ENCODE measurements at regions not wholly inside any gene's neighbourhood (a gene's known extent, or its start where the extent isn't known, plus 50 kb on each side); places are given as distances from the start of the nearest gene placed in this dataset.

GRCh38 chr6:11425431-11425871 lies 112.1 kb upstream of the TMEM170B start:
- Histone ChIP-seq H3K27ac (ENCODE audit: low read depth, low read length) (no peak overlapping the region), H3K4me2 (ENCODE audit: low read depth, low read length, poor library complexity, severe bottlenecking) (no peak overlapping the region), H2AFZ (ENCODE audit: low read depth, low read length, severe bottlenecking) (no peak overlapping the region), H3K79me2 (ENCODE audit: insufficient read depth, low read length) (no peaks in the 10 kb centered on the region), H3K4me3 (ENCODE audit: insufficient read depth, low read length, poor library complexity, severe bottlenecking) (no peak overlapping the region), H3K9me2 (replicated peaks; ENCODE audit: insufficient read depth, low read length) (no peaks in the 10 kb centered on the region), H3K9ac (ENCODE audit: low read length) (no peak overlapping the region), H4K20me1 (ENCODE audit: low read depth, low read length) (no peaks in the 10 kb centered on the region), H3F3A (ENCODE audit: insufficient read depth) (no peaks in the 10 kb centered on the region), H3K36me3 (ENCODE audit: low read length) (no peaks in the 10 kb centered on the region), H3K9me3 (ENCODE audit: insufficient read depth, low read length) (no peaks in the 10 kb centered on the region), H3K27me3 (ENCODE audit: low read length) (no peaks in the 10 kb centered on the region)
- TF ChIP-seq EZH2phosphoT487 (conservative IDR thresholded peaks at IDR 0.05; ENCODE audit: low read length) = no peak
- no peak for TF ChIP-seq CTCF (IDR thresholded peaks at IDR 0.05; ENCODE audit: insufficient read depth, low read length, poor library complexity, severe bottlenecking)

GRCh38 chr6:11424395-11425034 lies 113.0 kb upstream of the TMEM170B start:
- TF ChIP-seq EZH2phosphoT487 (conservative IDR thresholded peaks at IDR 0.05; ENCODE audit: low read length) = no peak
- H3K4me2 ChIP-seq (ENCODE audit: low read depth, low read length, poor library complexity, severe bottlenecking) = no peak overlapping the region
- no peak overlapping the region for H3K27ac ChIP-seq (ENCODE audit: low read depth, low read length)
- no peak overlapping the region for H3K4me3 ChIP-seq (ENCODE audit: insufficient read depth, low read length, poor library complexity, severe bottlenecking)
- H3F3A ChIP-seq (ENCODE audit: insufficient read depth) = no peaks in the 10 kb centered on the region
- H3K27me3 ChIP-seq (ENCODE audit: low read length) = no peaks in the 10 kb centered on the region
- no peaks in the 10 kb centered on the region for H3K9me3 ChIP-seq (ENCODE audit: insufficient read depth, low read length)
- no peaks in the 10 kb centered on the region for H3K36me3 ChIP-seq (ENCODE audit: low read length)
- H2AFZ ChIP-seq (ENCODE audit: low read depth, low read length, severe bottlenecking) = no peak overlapping the region
- H4K20me1 ChIP-seq (ENCODE audit: low read depth, low read length) = no peaks in the 10 kb centered on the region
- no peaks in the 10 kb centered on the region for H3K9me2 ChIP-seq (replicated peaks; ENCODE audit: insufficient read depth, low read length)
- H3K9ac ChIP-seq (ENCODE audit: low read length) = no peak overlapping the region
- H3K79me2 ChIP-seq (ENCODE audit: insufficient read depth, low read length) = no peaks in the 10 kb centered on the region

DNA sequence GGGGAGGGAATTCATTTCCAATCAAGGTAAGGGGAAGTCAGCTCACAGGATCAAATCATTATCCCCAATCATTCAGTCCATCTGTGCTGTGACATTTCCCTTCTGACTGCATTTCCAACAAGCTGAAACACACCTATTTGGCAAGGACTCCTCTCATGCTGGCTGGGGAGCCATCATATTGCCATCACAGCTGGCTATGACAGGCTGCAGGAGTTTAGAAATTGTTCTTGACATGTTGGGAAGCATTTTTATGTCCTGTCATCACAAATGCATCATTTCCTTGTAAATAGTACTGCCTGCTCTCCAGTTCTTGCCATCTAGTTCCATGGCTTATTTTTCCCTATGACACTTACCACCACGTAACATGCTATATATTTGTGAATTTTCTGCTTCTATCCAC lies 113.9 kb upstream of the TMEM170B start:
- Histone ChIP-seq H3K4me3 (ENCODE audit: insufficient read depth, low read length, poor library complexity, severe bottlenecking) (no peak overlapping the region), H3F3A (ENCODE audit: insufficient read depth) (no peaks in the 10 kb centered on the region), H3K79me2 (ENCODE audit: insufficient read depth, low read length) (no peaks in the 10 kb centered on the region), H3K9me2 (replicated peaks; ENCODE audit: insufficient read depth, low read length) (no peaks in the 10 kb centered on the region), H3K9ac (ENCODE audit: low read length) (no peak overlapping the region), H4K20me1 (ENCODE audit: low read depth, low read length) (no peaks in the 10 kb centered on the region), H3K36me3 (ENCODE audit: low read length) (no peaks in the 10 kb centered on the region), H3K27me3 (ENCODE audit: low read length) (no peaks in the 10 kb centered on the region), H2AFZ (ENCODE audit: low read depth, low read length, severe bottlenecking) (no peak overlapping the region), H3K27ac (ENCODE audit: low read depth, low read length) (no peak overlapping the region), H3K9me3 (ENCODE audit: insufficient read depth, low read length) (no peaks in the 10 kb centered on the region), H3K4me2 (ENCODE audit: low read depth, low read length, poor library complexity, severe bottlenecking) (no peak overlapping the region)
- TF ChIP-seq EZH2phosphoT487 (conservative IDR thresholded peaks at IDR 0.05; ENCODE audit: low read length) = no peak
- no peak for TF ChIP-seq CTCF (IDR thresholded peaks at IDR 0.05; ENCODE audit: insufficient read depth, low read length, poor library complexity, severe bottlenecking)

GRCh38 chr6:11423072-11423471 lies 114.5 kb upstream of the TMEM170B start:
- Histone ChIP-seq H3K79me2 (ENCODE audit: insufficient read depth, low read length) (no peaks in the 10 kb centered on the region), H3K27me3 (ENCODE audit: low read length) (no peaks in the 10 kb centered on the region), H3K27ac (ENCODE audit: low read depth, low read length) (no peak overlapping the region), H2AFZ (ENCODE audit: low read depth, low read length, severe bottlenecking) (no peak overlapping the region), H3K9me2 (replicated peaks; ENCODE audit: insufficient read depth, low read length) (no peaks in the 10 kb centered on the region), H3K9ac (ENCODE audit: low read length) (no peak overlapping the region), H3K36me3 (ENCODE audit: low read length) (no peaks in the 10 kb centered on the region), H4K20me1 (ENCODE audit: low read depth, low read length) (no peaks in the 10 kb centered on the region), H3K4me3 (ENCODE audit: insufficient read depth, low read length, poor library complexity, severe bottlenecking) (no peak overlapping the region), H3K9me3 (ENCODE audit: insufficient read depth, low read length) (no peaks in the 10 kb centered on the region), H3F3A (ENCODE audit: insufficient read depth) (no peaks in the 10 kb centered on the region), H3K4me2 (ENCODE audit: low read depth, low read length, poor library complexity, severe bottlenecking) (no peak overlapping the region)
- TF ChIP-seq EZH2phosphoT487 (conservative IDR thresholded peaks at IDR 0.05; ENCODE audit: low read length) = no peak
- no peak for TF ChIP-seq CTCF (IDR thresholded peaks at IDR 0.05; ENCODE audit: insufficient read depth, low read length, poor library complexity, severe bottlenecking)

Data from SU-DHL-6 (cell line).